Glomerular visceral epithelial cell (primary cell): ENCODE measurements at regions not wholly inside any gene's neighbourhood (a gene's known extent, or its start where the extent isn't known, plus 50 kb on each side); places are given as distances from the start of the nearest gene placed in this dataset.

Experiments used
- DNase-seq: peaks from one replicate; pipeline ENCODE4 v3.0.0-alpha.2; 2016; ENCODE audit errors: extremely low spot score

DNA sequence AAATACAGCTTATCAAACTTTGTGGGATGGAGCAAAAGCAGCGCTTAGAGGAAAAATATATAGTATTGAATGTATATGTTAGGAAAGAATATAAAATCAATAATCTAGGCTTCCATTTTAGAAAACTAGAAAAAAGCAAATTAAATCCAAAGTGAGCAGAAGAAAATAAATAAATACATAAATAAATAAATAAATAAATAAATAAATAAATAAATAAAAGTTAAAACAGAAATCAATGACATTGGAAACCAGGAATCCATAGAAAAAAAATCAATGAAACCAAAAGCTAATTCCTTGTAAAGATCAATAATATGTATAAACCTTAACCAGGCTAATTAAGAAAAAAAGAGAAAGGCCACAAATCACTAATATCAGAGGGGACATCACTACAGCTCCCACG lies 141.8 kb upstream of the C1QTNF7 start:
- no peak for DNase-seq

DNA sequence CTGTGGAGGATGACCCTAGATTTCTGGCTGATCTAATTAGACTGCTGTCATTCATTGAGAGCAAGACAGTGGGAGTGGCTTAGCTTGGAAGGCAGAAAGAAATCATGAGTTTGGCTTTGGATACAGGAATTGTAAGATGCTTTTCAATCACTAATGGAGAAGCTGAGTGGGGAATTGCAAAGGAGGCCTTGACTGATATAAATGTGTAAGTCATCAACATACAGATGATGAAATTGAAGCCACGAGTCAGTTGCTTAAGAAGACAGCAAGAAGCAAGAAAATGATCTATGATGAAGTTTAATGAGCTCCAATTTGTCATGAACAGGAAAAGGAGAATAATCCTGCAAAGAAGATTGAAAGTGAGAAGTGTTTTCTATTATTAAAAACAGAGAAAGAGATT lies 136.7 kb upstream of the C1QTNF7 start:
- DNase-seq: no peak

DNA sequence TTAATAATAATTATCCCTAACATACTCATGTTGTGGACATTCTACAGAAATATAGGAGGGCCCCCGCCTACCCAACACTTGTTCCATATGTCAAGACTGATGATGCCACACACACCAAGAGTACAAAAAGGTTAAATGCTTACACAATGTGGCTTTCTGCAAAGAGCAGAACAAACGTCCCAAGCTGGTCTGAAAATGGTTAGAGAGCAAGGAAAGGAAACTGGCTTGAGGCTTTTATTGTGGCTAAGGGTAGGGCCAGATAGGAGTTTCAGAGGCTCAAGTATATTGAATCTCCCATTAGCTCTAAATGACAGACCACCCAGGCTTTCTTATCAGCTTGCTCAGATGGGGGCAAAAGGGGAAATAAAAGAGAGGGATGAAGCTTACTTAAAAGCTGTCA lies 134.1 kb upstream of the C1QTNF7 start:
- no peak for DNase-seq

DNA sequence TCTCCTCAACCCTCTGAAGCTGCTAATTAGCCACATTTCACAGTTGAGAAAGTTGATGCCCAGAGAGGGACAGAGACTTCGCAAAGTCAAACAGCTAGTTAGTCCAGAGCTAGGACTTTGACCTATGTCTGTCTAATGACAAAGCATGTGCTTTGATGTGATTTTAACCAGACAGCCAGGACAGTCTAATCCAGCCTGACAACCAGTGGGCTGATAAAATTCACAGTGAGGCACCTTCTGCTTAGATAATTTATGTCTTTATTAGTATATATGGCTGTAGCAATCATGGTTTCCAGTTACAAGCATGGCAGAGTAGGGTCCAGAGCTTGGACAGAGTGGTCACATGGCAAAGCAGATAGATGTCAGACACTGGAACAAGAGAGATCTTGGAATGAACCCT lies 133.6 kb upstream of the C1QTNF7 start:
- no peak for DNase-seq

DNA sequence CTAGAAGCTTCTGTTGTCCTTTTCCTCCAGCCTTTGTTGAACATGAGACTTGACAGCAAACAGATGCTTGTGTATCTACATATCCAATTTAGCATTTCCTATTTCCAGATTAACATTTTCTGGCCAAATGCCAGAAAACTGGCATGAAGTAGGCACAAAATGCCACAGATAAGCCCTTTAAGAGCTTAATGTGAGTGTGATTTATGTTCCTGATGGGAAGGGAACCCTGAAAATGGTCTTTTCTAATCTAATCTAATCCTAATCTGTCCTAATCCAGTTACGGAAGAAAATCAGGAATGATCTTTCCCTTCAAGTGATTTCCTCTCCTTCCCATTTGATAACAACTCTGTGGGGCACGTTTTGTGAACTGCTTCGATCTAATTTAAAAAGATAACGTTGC lies 133.0 kb upstream of the C1QTNF7 start:
- no peak for DNase-seq

DNA sequence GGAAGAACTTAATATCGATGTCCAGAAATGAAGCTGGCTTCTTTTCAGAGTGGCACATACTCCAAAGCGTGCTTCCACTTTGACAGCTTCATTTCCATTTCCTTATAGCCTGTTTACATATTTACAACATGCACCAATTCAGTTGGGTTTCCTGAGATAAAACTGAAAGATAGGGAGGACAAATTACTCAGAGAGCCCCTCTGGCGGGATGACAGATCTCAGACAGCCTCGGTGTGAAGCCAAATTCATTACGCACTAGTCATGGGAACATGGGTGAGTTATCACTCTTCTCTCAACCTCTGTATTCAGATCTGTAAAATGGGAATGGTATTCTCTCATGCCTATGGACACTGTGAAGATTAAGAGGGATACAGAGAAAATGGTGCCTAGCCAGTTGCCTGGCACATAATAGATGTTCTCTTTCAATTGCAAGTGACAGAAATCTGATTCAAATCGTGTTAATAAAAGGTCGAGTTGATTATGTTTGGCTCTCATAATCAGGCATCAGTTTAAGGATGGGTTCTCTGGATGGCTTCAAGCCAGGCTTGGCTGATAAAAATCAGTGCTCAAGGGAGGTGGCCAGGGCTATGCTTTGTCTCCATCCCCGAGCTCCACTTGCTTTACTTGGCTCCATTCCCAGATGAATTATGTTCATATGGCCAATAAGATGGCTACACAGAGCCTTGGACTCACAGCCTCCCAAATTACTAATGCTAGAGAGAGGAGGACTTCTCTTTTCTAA lies 132.2 kb upstream of the C1QTNF7 start:
- DNase-seq: no peak

DNA sequence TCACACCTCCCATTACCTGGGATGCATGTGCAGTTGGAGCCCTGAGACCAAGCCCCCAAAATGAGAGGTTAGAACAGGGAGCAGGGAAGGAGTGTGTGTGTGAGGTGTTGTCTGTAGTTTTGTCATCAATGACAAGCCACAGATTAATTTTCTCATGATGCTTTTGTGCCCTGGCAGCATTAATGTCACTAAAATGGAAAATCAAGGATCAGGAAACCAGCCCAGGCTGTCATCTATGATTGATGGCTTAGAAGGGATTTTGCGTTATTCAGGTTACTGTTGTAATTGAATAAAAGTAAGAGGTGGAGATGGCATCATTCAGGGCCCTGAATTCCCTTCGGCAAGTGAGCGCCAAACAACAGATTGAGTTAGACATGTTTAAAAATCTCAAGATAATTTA lies 130.5 kb upstream of the C1QTNF7 start:
- no peak for DNase-seq

DNA sequence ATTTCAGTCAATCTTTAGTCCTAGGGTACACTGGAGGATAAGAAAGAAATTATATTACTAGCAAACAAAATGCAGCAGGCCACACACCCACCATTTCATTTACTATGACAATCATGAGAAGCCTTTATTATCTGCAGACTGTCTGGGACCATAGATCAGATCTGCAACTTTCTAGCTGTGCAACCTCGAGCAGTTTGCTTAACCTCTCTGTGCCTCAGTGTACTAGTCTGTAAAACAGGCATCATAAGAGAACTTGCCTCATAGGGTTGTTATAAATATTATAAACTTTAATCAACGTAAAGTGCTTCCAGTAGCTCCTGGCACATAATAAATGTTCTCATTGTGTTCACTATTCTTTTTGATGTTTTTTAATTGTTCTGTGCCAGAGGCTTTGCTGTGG lies 128.2 kb upstream of the C1QTNF7 start:
- no peak for DNase-seq

DNA sequence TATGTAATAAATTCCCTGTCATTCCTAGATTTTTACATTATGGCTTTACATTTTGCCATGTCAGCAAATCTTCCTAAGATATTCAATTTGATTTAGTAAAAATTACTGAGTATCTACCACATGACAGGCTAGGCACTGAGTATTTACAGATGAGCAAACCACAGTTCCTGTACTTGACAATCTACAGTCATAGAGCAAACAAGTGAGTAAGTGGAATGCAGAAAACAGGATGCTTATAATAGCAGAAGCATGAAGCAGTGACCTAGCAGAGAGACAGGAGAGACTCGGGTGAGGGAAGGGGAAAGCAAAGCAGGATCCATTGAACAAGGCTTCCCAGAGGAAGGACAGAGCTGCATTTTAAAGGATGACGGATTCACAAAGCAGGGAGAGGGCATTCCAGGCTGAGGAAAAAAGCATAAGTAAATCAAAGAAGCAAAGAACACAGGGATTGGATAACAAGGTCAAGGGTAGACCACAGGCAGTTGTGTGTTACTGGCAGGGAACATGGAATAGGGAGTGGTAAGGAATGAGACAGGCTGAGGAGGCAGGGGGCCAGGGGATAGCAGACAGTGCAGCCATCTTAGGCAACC lies 124.7 kb upstream of the C1QTNF7 start:
- DNase-seq: no peak

DNA sequence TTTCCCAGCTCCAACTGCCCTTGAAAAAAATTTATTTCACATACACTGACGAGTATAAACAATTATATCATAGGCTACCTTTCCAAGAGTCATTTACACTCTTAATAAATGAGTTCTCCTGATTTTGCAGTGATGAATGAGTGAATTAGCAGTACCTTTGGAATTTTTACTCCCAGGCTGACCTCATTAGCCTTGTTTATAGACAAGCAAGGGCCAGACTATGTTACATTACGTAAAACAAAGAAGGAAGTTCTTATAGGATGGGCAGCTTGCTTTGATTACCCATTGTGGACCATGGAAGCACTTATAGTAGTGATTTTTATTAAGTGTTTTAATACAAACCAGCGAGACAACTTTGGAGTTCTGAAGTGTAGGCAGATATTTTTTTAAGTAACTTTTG lies 112.9 kb upstream of the C1QTNF7 start:
- DNase-seq: no peak

DNA sequence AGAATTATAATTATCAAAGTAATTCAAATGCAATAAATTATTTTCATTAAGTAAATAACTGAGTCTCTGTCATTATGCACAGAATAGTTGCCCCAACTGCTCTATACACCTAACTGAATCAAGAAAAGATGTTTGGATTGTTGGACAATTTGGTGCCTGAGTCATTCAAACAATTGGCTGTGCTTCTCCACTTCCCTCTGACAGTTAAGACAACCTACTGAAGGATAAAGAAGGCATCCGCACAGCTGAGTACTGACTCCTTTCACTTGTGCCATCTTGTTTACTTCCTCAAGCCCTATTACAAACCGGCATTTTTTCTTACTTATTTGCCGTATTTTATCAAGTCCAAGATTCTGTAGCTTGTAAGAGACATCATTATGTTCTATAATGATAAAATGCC lies 110.6 kb upstream of the C1QTNF7 start:
- no peak for DNase-seq

DNA sequence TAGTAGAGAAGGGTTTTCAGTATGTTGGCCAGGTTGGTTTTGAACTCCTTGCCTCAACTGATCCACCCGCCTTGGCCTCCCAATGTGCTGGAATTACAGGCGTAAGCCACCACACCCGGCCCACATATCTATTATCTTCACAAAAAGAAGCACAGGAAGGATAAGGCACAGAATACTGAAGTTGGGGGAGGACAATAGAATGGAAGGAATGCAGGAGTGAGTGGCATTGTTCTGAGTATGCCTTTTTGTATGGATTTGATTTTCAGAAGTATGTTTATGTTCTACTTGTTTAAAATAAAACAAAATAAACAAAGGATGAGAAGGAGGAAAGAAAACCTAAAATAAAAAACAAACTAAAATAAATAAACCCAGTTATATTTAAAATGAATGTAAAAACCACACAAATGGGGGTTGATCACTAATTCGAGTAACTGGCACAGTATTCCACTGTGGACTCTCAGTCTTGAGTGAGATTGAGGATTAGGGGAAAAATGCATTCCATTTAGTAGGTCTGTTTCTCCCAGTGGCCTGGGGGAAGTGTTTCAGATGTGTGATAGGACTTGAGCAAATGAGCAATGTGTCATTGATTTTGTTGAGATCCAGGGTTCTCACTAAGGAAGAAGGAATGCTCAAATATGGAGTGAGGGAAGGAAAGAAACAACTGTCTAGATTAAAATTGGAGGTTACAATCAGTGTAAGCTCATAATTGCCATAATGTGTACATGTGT lies 109.0 kb upstream of the C1QTNF7 start:
- no peak for DNase-seq

DNA sequence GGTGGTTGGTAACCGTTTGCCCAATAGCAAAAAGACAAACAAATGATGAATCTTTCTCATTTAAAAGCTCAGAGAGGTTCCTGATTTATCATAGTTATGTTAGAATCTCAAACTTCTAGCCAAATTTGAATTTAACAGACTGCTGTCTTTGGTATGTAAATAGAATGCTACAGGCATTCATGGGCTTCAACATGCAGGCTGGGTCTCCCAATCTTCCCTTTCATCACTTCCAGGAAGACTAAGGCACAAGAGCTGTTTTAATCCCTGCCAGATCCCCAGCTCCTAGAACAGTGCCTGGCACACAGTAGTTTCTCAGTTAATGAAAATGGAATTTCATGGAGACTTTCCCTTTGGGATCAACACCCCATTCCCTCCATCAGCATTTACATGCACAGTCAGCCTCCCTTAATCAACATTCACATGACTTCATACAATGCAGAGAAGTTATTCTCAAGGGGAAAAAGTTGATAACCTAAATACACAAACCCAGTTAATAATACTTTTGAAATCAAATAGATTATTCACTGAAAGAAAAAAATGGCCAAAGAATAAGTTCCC lies 107.6 kb upstream of the C1QTNF7 start:
- no peak for DNase-seq

DNA sequence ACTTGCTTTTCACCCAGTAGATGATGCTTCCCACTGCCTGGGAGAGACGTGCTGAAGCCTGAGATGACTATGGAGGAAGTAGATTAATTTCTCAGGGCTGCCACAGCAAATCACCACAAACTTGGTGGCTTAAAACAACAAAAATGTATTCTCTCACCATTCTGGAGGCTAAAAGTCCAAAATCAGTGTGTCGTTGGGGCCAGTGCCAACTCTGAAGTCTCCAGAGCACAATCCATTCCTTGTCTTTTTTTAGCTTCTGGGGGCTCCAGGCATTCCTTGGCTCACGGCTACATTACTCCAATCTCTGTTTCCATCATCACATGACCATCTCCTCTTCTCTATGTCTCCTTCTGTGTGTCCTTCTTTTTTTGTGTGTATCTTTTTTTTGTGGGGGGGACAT lies 105.8 kb upstream of the C1QTNF7 start:
- no peak for DNase-seq

DNA sequence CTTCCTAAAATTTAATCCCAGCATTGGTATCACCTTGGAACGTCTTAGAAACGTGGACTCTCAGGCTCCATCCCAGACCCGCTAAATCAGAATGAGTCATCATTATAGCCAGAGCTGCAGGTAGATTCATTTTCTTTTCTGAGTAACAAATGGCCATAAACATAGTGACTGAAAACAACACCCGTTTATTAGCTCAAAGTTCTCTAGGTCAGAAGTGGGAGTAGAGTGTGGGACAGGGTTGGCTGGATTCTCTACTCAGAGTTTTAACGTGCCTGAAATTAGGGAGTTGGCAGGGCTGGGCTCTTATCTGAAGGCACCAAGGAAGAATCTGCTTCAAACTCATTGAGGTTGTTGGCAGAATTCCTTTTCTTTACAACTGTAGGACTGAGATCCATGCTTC lies 101.8 kb upstream of the C1QTNF7 start:
- DNase-seq: no peak

DNA sequence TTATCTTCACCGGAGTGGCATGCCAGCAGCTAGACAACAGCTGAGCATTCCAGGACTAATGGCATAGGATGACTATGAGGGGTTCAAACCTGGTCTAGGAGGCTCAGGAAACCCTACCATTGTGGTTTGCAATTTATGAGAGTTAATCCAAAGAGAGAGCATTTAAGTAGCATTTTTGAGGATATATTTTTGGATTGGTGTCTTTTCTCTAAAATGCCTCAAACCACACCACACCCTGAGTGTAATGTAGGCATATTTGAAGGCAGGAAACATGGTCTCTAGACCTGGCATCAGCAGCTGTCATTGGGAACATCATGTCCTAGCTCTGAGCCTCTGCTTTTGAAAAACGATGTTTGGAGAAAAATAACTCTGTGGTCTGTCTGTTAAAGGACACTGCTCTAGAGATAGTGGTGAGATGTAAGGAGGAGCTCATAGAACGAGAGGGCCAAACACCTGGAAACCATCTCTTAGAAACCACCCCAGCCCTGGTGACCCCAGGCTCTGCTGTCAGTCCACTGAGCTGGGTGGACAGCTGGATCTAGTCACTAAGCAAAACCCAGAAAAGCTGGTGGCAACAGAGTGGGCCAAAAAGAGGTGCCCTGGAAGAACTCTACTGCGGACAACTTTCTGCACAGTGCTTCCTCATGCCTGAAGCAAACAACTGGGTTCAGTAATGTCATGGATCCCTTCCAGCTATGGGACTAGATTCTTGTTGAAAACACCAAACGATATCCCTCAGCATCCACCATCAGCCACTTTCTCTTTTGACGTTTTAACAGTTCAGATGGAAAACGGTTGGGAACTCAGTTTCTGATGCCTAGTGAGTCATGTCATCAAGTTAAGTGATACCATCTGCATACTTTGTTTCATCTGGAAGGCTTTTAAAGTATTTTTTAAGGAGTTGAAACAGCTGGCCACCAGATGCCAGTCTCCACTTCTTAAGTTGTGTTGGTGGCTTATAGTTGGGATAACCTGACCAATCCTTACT lies 100.2 kb upstream of the C1QTNF7 start:
- no peak for DNase-seq

DNA sequence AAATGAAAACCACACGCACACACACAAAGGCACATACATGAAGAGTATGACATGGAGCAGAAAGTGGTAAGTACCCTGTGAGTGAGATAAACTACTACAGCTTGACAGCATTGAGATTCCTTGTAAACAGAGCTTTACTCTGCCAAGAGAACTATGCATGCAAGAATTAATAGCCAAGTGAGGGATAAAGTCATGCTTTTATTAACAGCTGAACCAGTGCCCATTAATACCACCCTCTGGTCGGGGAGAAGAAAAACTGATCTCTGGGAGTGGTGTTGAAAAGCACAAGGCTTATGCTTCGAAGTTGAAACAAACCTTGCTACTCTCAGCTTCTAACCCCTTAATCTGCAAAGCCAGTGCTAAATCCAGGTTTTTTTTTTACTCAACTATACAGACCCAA lies 95.9 kb upstream of the C1QTNF7 start:
- DNase-seq: no peak

DNA sequence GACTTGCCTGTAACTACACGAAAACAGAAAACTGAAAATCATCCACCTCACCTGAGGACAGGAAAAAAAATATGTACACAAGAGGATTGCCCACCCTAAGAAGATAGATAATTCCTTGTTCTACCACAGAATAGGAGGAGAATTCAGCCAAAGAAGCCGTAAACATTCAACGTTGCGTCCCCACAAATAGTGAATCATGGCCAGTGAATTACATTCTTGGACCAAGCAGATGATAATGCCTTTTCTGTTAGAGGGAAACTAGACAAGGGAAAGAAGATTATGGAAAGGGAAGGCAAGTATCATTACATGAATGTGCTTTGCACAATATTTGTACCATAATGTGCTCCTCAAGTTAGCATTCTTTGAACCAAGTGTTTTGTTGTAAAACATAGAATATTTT lies 95.5 kb upstream of the C1QTNF7 start:
- DNase-seq: no peak

DNA sequence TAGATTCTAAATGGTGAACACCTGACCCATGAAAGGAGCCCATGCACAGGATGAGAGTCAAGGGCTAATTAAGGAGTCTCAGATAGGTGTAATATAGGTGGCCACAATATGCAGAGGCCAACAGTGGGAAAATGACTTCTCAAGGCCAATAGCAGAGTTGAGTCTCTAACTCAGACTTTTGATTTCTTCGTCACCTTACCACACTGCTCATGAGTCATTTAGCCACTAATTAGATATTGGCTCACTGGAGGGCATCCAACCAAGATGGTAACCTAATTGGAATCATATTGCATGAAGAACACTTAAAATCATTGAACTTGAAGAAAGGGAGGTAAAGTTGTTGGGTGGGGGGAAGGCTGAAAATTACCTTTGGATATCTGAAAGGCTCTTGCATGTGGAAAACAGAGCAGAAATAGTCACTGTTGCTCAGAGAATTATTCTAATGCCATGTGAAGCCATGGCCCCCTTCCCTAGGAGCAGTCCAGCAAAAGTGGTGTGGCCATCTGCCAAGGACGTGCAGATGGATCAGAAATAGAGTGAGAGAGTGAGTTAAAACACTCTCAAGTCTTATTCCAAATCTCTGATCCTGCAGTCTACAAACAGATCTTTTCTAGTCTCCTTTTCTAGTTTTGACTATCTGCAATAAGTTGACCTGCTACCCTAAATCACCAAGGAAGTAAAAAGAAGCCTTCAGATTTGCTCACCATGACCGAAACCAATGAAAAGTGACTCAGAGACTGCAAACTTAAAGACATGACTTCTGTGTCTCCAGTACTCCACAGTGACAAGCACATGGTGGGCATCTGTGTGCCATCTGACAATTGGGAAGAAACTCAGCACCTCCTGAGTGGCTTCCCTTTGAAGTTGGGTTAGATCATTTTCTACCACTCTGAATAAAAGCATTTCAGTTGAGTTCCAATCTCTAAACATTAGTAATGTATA lies 93.9 kb upstream of the C1QTNF7 start:
- peak; percentile 81 for DNase-seq

DNA sequence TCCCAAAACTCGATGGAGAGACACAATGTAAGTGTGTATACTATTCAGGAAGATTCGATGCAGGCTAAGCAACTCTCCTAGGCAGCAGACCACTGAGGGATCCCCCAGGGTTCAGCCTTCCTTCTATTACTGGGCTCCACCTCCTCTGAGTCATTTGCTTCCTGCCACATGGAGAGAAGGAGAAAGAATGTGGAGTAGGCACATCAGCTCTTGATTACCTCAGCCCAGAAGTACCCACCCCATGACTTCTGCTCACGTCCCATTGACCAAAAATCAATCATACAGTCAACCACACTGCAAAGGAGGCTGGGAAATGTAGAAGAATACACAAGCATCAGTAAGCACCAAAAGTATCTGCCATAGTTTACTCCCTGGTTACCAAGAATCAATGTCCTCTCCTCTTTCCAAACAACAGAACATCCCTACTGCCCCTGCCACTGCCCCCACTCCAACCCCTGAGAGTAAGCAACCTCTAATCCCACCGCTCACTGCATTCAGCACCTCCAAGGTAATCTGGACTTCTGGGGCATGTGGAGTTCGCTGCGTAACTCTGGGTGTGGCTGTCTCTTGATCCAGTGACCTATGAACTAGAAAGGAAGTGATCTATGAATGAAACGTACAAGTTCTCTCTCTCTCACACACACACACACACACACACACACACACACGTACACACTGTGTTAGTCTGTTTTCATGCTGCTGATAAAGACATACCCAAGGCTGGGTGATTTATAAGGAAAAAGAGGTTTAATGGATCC lies 91.2 kb upstream of the C1QTNF7 start:
- peak; percentile 84 for DNase-seq
